ENCODE measurements at regions not wholly inside any gene's neighbourhood (a gene's known extent, or its start where the extent isn't known, plus 50 kb on each side); places are given as distances from the start of the nearest gene placed in this dataset.
"Not testable (repeated sequence)": the region's sequence is repeated elsewhere in the genome, so short reads cannot be mapped to it uniquely, and the experiment has no call there.

GRCh38 chr21:36602735-36603134 is 96.2 kb upstream of the SIM2 start:
- no peak for DNase-seq

- no peak for DNase-seq
These were observed 95.7 kb upstream of the SIM2 start for GRCh38 chr21:36603221-36603620.

- no peak for DNase-seq
These were observed 93.5 kb upstream of the SIM2 start for GRCh38 chr21:36605426-36605825.

- no peak for DNase-seq
These were observed 92.5 kb upstream of the SIM2 start for GRCh38 chr21:36606287-36606982.

- no peak for DNase-seq
These were observed 92.0 kb upstream of the SIM2 start for GRCh38 chr21:36606983-36607325.

GRCh38 chr21:36608041-36608896 is 90.6 kb upstream of the SIM2 start:
- DNase-seq = no peak

- no peak for DNase-seq
These were observed 90.1 kb upstream of the SIM2 start for GRCh38 chr21:36608897-36609225.

- no peak for DNase-seq
These were observed 89.3 kb upstream of the SIM2 start for GRCh38 chr21:36609654-36610053.

- no peak for DNase-seq
These were observed 88.7 kb upstream of the SIM2 start for GRCh38 chr21:36610201-36610600.

GRCh38 chr21:36610935-36611334 is 88.0 kb upstream of the SIM2 start:
- DNase-seq = no peak

GRCh38 chr21:36611379-36611778 is 87.5 kb upstream of the SIM2 start:
- DNase-seq = no peak

- no peak for DNase-seq
These were observed 85.9 kb upstream of the SIM2 start for GRCh38 chr21:36613059-36613458.

- no peak for DNase-seq
These were observed 85.4 kb upstream of the SIM2 start for GRCh38 chr21:36613554-36613953.

- DNase-seq = no peak
These were observed 83.5 kb upstream of the SIM2 start for GRCh38 chr21:36615274-36615964.

GRCh38 chr21:36616773-36617172 is 82.1 kb upstream of the SIM2 start:
- not testable (repeated sequence) for DNase-seq

- not testable (repeated sequence) for DNase-seq
These were observed 77.1 kb upstream of the SIM2 start for GRCh38 chr21:36621794-36622193.

- no peak for DNase-seq
These were observed 74.8 kb upstream of the SIM2 start for GRCh38 chr21:36624105-36624504.

- no peak for DNase-seq
These were observed 72.1 kb upstream of the SIM2 start for GRCh38 chr21:36626791-36627190.

GRCh38 chr21:36627242-36627641 is 71.7 kb upstream of the SIM2 start:
- no peak for DNase-seq

GRCh38 chr21:36628106-36628505 is 70.8 kb upstream of the SIM2 start:
- DNase-seq = no peak

GRCh38 chr21:36628761-36629460 is 70.0 kb upstream of the SIM2 start:
- DNase-seq = no peak

GRCh38 chr21:36630485-36631206 is 68.3 kb upstream of the SIM2 start:
- DNase-seq = peak; percentile 5

- peak; percentile 10 for DNase-seq
These were observed 62.9 kb upstream of the SIM2 start for GRCh38 chr21:36636016-36636415.

Data from MV-4-11 (cell line).